ENCODE measurements at regions not wholly inside any gene's neighbourhood (a gene's known extent, or its start where the extent isn't known, plus 50 kb on each side); places are given as distances from the start of the nearest gene placed in this dataset.

DNA sequence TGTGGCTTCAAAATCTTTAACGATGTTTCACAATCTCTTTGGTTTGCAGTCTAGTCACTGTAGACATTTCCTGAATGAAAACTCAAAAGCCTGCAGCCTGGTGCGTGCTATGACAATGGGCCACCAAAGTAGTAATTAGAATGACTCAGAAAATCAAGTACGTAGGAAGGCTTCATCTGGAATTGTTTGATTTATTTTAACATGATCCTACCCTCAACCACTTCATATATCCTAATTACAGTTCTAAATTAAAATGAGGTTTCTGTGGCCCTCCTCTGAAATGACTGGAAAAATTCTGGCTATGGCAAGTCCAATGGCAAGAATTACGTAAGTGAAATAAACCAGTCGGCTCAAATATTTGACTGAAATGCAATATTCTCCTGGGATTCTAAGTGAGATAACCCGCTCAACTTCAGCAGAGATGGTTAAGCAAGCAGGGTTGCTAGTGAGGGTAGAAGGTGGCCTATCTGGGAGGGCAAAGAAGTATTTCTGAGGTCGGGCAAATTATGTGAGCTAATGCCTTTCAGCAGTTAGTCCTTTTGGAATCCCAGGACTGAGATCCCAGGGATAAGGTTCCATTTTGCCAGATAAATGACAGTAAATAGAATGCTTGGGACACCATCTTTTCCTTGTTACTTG, 145.6 kb upstream of the MYOCD start:
- no peaks in the 10 kb centered on the region for H3K9me1 ChIP-seq (ENCODE audit: control insufficient read depth, extremely low read depth, insufficient read depth, low read length)
- dilution Hi-C loops (cut with MboI; ENCODE audit: extremely low pct_ligation_motif_present, low sequenced_read_pairs), result no loop called here
- no peak overlapping the region for H3K4me2 ChIP-seq (ENCODE audit: control insufficient read depth, extremely low read depth, insufficient read depth, low read depth, low read length)
- no peak overlapping the region for H3K4me3 ChIP-seq (ENCODE audit: control insufficient read depth in 2 of 3, extremely low read depth in 1 of 3, insufficient read depth in 2 of 3, low read depth in 1 of 3, low read length in 3 of 3)
- no peak for FAIRE-seq
- no peaks in the 10 kb centered on the region for H3K79me2 ChIP-seq (ENCODE audit: control insufficient read depth, insufficient read depth, low read length)
- no peak overlapping the region for H2AFZ ChIP-seq (ENCODE audit: control insufficient read depth, low read length)
- H4K20me1 ChIP-seq (ENCODE audit: control insufficient read depth, extremely low read depth, insufficient read depth, low read length), result no peaks in the 10 kb centered on the region
- no peaks in the 10 kb centered on the region for H3K27me3 ChIP-seq (ENCODE audit: control insufficient read depth, extremely low read depth, insufficient read depth, low read length)
- no peak overlapping the region for H3K9ac ChIP-seq (ENCODE audit: control insufficient read depth, extremely low read depth, insufficient read depth, low read length)
- no peaks in the 10 kb centered on the region for H3K36me3 ChIP-seq (ENCODE audit: control insufficient read depth in 2 of 2, extremely low read depth in 1 of 2, insufficient read depth in 2 of 2, low read length in 2 of 2)
- no peaks in the 10 kb centered on the region for H3K4me1 ChIP-seq (ENCODE audit: control insufficient read depth, extremely low read depth, insufficient read depth, low read length)
- H3K9me3 ChIP-seq (ENCODE audit: control insufficient read depth, low read depth, low read length), result no peaks in the 10 kb centered on the region
- H3K27ac ChIP-seq (ENCODE audit: control insufficient read depth, insufficient read depth, low read length), result no peak overlapping the region
- no peak for TF ChIP-seq EZH2 (IDR thresholded peaks at IDR 0.05; ENCODE audit: low read length)
- TF ChIP-seq, protein P1, sequence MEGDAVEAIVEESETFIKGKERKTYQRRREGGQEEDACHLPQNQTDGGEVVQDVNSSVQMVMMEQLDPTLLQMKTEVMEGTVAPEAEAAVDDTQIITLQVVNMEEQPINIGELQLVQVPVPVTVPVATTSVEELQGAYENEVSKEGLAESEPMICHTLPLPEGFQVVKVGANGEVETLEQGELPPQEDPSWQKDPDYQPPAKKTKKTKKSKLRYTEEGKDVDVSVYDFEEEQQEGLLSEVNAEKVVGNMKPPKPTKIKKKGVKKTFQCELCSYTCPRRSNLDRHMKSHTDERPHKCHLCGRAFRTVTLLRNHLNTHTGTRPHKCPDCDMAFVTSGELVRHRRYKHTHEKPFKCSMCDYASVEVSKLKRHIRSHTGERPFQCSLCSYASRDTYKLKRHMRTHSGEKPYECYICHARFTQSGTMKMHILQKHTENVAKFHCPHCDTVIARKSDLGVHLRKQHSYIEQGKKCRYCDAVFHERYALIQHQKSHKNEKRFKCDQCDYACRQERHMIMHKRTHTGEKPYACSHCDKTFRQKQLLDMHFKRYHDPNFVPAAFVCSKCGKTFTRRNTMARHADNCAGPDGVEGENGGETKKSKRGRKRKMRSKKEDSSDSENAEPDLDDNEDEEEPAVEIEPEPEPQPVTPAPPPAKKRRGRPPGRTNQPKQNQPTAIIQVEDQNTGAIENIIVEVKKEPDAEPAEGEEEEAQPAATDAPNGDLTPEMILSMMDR (optimal IDR thresholded peaks at IDR 0.05 in 1 of 3, IDR thresholded peaks at IDR 0.05 in 1 of 3, conservative IDR thresholded peaks at IDR 0.05 in 1 of 3; ENCODE audit: extremely low read depth in 1 of 3, insufficient read depth in 2 of 3, low read length in 3 of 3), result no peak
- DNase-seq (ENCODE audit: low read depth, low spot score), result no peak

DNA sequence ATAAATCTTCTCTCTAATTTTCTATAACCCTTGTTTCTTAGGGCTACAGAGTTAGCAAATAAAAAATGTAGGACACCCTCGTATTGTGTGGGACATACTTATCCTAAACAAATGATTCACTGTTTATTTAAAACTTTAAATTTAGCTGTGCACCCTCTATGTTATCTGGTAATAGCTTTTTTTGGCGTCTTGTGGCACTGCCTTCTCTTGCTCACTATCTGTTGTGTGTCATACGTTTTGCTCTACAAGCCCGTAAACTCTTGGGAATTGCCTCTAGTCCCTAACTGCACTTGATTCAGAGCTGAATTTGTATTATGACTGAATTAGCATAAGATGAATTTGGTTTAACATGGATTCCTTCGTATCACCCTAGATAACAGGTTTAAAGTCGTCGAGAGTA, 144.3 kb upstream of the MYOCD start:
- DNase-seq (ENCODE audit: low read depth, low spot score) (no peak), FAIRE-seq (no peak)
- Histone ChIP-seq H3K4me3 (ENCODE audit: control insufficient read depth in 2 of 3, extremely low read depth in 1 of 3, insufficient read depth in 2 of 3, low read depth in 1 of 3, low read length in 3 of 3) (no peak overlapping the region), H3K27ac (ENCODE audit: control insufficient read depth, insufficient read depth, low read length) (no peak overlapping the region), H3K4me1 (ENCODE audit: control insufficient read depth, extremely low read depth, insufficient read depth, low read length) (no peaks in the 10 kb centered on the region), H3K79me2 (ENCODE audit: control insufficient read depth, insufficient read depth, low read length) (no peaks in the 10 kb centered on the region), H3K9me1 (ENCODE audit: control insufficient read depth, extremely low read depth, insufficient read depth, low read length) (no peaks in the 10 kb centered on the region), H3K9ac (ENCODE audit: control insufficient read depth, extremely low read depth, insufficient read depth, low read length) (no peak overlapping the region), H3K27me3 (ENCODE audit: control insufficient read depth, extremely low read depth, insufficient read depth, low read length) (no peaks in the 10 kb centered on the region), H2AFZ (ENCODE audit: control insufficient read depth, low read length) (no peak overlapping the region), H3K9me3 (ENCODE audit: control insufficient read depth, low read depth, low read length) (no peaks in the 10 kb centered on the region), H3K4me2 (ENCODE audit: control insufficient read depth, extremely low read depth, insufficient read depth, low read depth, low read length) (no peak overlapping the region), H4K20me1 (ENCODE audit: control insufficient read depth, extremely low read depth, insufficient read depth, low read length) (no peaks in the 10 kb centered on the region), H3K36me3 (ENCODE audit: control insufficient read depth in 2 of 2, extremely low read depth in 1 of 2, insufficient read depth in 2 of 2, low read length in 2 of 2) (no peaks in the 10 kb centered on the region)
- dilution Hi-C loops (cut with MboI; ENCODE audit: extremely low pct_ligation_motif_present, low sequenced_read_pairs), result no loop called here
- TF ChIP-seq EZH2 (IDR thresholded peaks at IDR 0.05; ENCODE audit: low read length), result no peak
- TF ChIP-seq, protein P1 (optimal IDR thresholded peaks at IDR 0.05 in 1 of 3, IDR thresholded peaks at IDR 0.05 in 1 of 3, conservative IDR thresholded peaks at IDR 0.05 in 1 of 3; ENCODE audit: extremely low read depth in 1 of 3, insufficient read depth in 2 of 3, low read length in 3 of 3), result no peak
